ENCODE measurements at regions not wholly inside any gene's neighbourhood (a gene's known extent, or its start where the extent isn't known, plus 50 kb on each side); places are given as distances from the start of the nearest gene placed in this dataset.

- TF ChIP-seq CTCF (IDR thresholded peaks at IDR 0.05) (no peak), POLR2A (IDR thresholded peaks at IDR 0.05) (no peak)
Observed at GRCh38 chr9:103821115-103821514, 273.0 kb upstream of the SMC2 start.

Measured in breast epithelium (tissue), 3 donors.